ENCODE measurements at regions not wholly inside any gene's neighbourhood (a gene's known extent, or its start where the extent isn't known, plus 50 kb on each side); places are given as distances from the start of the nearest gene placed in this dataset.
A peak's percentile ranks its signal among the peaks of the same experiment; 100 is the strongest.

GRCh38 chr4:175951794-175952193, 113.8 kb upstream of the WDR17 start:
- no peak for TF ChIP-seq EZH2 (IDR thresholded peaks at IDR 0.05; ENCODE audit: insufficient read depth, poor library complexity, severe bottlenecking)
- TF ChIP-seq EZH2phosphoT487 (IDR thresholded peaks at IDR 0.05; ENCODE audit: insufficient read depth, low read depth), result no peak
- H3K9ac ChIP-seq, result no peak overlapping the region
- H2AFZ ChIP-seq, result no peak overlapping the region
- H3K9me3 ChIP-seq (ENCODE audit: low read depth), result no peaks in the 10 kb centered on the region
- no peak overlapping the region for H3K27ac ChIP-seq
- H3K4me3 ChIP-seq, result no peak overlapping the region
- H4K20me1 ChIP-seq (ENCODE audit: insufficient read depth), result no peaks in the 10 kb centered on the region
- H3K79me2 ChIP-seq (ENCODE audit: insufficient read depth), result no peaks in the 10 kb centered on the region
- no peaks in the 10 kb centered on the region for H3F3A ChIP-seq (ENCODE audit: insufficient read depth)
- 0 out of 2 replicates have a peak, but pooled peaks cover 3% of the 10 kb centered on the region for H3K27me3 ChIP-seq (replicated peaks; ENCODE audit: insufficient read depth)
- H3K36me3 ChIP-seq (ENCODE audit: low read depth), result no peaks in the 10 kb centered on the region
- DNase-seq, result peak; percentile 29
- in situ Hi-C loops (cut with MboI), result no loop called here
- H3K4me2 ChIP-seq (ENCODE audit: unreplicated experiment), result no peak overlapping the region
- WGBS, 2 experiments (ENCODE audit: low coverage in 1 of 2, low lambda C conversion rate in 2 of 2, missing lambda C conversion rate in 2 of 2), result 12 to 13% methylated on average over 1 of the region's 1 CpG
- H3K4me1 ChIP-seq (ENCODE audit: insufficient read depth), result no peaks in the 10 kb centered on the region
- no peaks in the 10 kb centered on the region for H3K9me2 ChIP-seq (ENCODE audit: insufficient read depth)

GRCh38 chr4:175953116-175953515, 112.5 kb upstream of the WDR17 start:
- Histone ChIP-seq H3K9me3 (ENCODE audit: low read depth) (no peaks in the 10 kb centered on the region), H3K4me1 (ENCODE audit: insufficient read depth) (no peaks in the 10 kb centered on the region), H3K27ac (no peak overlapping the region), H3K4me2 (ENCODE audit: unreplicated experiment) (no peak overlapping the region), H3F3A (ENCODE audit: insufficient read depth) (no peaks in the 10 kb centered on the region), H3K79me2 (ENCODE audit: insufficient read depth) (no peaks in the 10 kb centered on the region), H4K20me1 (ENCODE audit: insufficient read depth) (no peaks in the 10 kb centered on the region), H3K9ac (no peak overlapping the region), H2AFZ (no peak overlapping the region), H3K9me2 (ENCODE audit: insufficient read depth) (no peaks in the 10 kb centered on the region), H3K36me3 (ENCODE audit: low read depth) (no peaks in the 10 kb centered on the region), H3K4me3 (no peak overlapping the region), H3K27me3 (replicated peaks; ENCODE audit: insufficient read depth) (peaks cover 3% of the 10 kb centered on the region; the same call in 1 of the 2 replicates)
- TF ChIP-seq EZH2phosphoT487 (IDR thresholded peaks at IDR 0.05; ENCODE audit: insufficient read depth, low read depth) (no peak), EZH2 (IDR thresholded peaks at IDR 0.05; ENCODE audit: insufficient read depth, poor library complexity, severe bottlenecking) (no peak)
- no peak for DNase-seq
- WGBS, 2 experiments (ENCODE audit: low coverage in 1 of 2, low lambda C conversion rate in 2 of 2, missing lambda C conversion rate in 2 of 2), result 73 to 80% methylated on average over 2 of the region's 2 CpGs
- in situ Hi-C loops (cut with MboI), result no loop called here

GRCh38 chr4:175953960-175954521, 111.6 kb upstream of the WDR17 start:
- no peaks in the 10 kb centered on the region for H3K9me2 ChIP-seq (ENCODE audit: insufficient read depth)
- 58 to 67% methylated on average over 5 of the region's 5 CpGs for WGBS, 2 experiments (ENCODE audit: low coverage in 1 of 2, low lambda C conversion rate in 2 of 2, missing lambda C conversion rate in 2 of 2)
- no peaks in the 10 kb centered on the region for H3K79me2 ChIP-seq (ENCODE audit: insufficient read depth)
- in situ Hi-C loops (cut with MboI), result no loop called here
- H3K4me3 ChIP-seq, result no peak overlapping the region
- H3K27ac ChIP-seq, result no peak overlapping the region
- H3K9me3 ChIP-seq (ENCODE audit: low read depth), result no peaks in the 10 kb centered on the region
- H3K4me2 ChIP-seq (ENCODE audit: unreplicated experiment), result no peak overlapping the region
- no peaks in the 10 kb centered on the region for H3K36me3 ChIP-seq (ENCODE audit: low read depth)
- peaks cover 3% of the 10 kb centered on the region; the same call in 1 of the 2 replicates for H3K27me3 ChIP-seq (replicated peaks; ENCODE audit: insufficient read depth)
- H4K20me1 ChIP-seq (ENCODE audit: insufficient read depth), result no peaks in the 10 kb centered on the region
- H3F3A ChIP-seq (ENCODE audit: insufficient read depth), result no peaks in the 10 kb centered on the region
- no peak for TF ChIP-seq EZH2 (IDR thresholded peaks at IDR 0.05; ENCODE audit: insufficient read depth, poor library complexity, severe bottlenecking)
- H3K4me1 ChIP-seq (ENCODE audit: insufficient read depth), result no peaks in the 10 kb centered on the region
- DNase-seq, result no peak
- no peak overlapping the region for H3K9ac ChIP-seq
- H2AFZ ChIP-seq, result no peak overlapping the region

- Histone ChIP-seq H3K4me3 (no peak overlapping the region), H3K27ac (no peak overlapping the region), H3K9me2 (ENCODE audit: insufficient read depth) (no peaks in the 10 kb centered on the region), H3K27me3 (replicated peaks; ENCODE audit: insufficient read depth) (peaks cover 3% of the 10 kb centered on the region; the same call in 1 of the 2 replicates), H3K36me3 (ENCODE audit: low read depth) (no peaks in the 10 kb centered on the region), H3K4me2 (ENCODE audit: unreplicated experiment) (no peak overlapping the region), H3K9ac (no peak overlapping the region), H3K4me1 (ENCODE audit: insufficient read depth) (no peaks in the 10 kb centered on the region), H3K9me3 (ENCODE audit: low read depth) (no peaks in the 10 kb centered on the region), H3F3A (ENCODE audit: insufficient read depth) (no peaks in the 10 kb centered on the region), H4K20me1 (ENCODE audit: insufficient read depth) (no peaks in the 10 kb centered on the region), H3K79me2 (ENCODE audit: insufficient read depth) (no peaks in the 10 kb centered on the region), H2AFZ (no peak overlapping the region)
- WGBS, 2 experiments (ENCODE audit: low coverage in 1 of 2, low lambda C conversion rate in 2 of 2, missing lambda C conversion rate in 2 of 2), result 29 to 63% methylated on average over 3 of the region's 3 CpGs
- no peak for TF ChIP-seq EZH2phosphoT487 (IDR thresholded peaks at IDR 0.05; ENCODE audit: insufficient read depth, low read depth)
- no peak for TF ChIP-seq EZH2 (IDR thresholded peaks at IDR 0.05; ENCODE audit: insufficient read depth, poor library complexity, severe bottlenecking)
- DNase-seq, result no peak
- in situ Hi-C loops (cut with MboI), result no loop called here
Observed at GRCh38 chr4:175954685-175955084, 111.0 kb upstream of the WDR17 start.

GRCh38 chr4:175961604-175962003, 104.0 kb upstream of the WDR17 start:
- no peak for TF ChIP-seq EZH2phosphoT487 (IDR thresholded peaks at IDR 0.05; ENCODE audit: insufficient read depth, low read depth)
- no peak for TF ChIP-seq EZH2 (IDR thresholded peaks at IDR 0.05; ENCODE audit: insufficient read depth, poor library complexity, severe bottlenecking)
- Histone ChIP-seq H3K79me2 (ENCODE audit: insufficient read depth) (no peaks in the 10 kb centered on the region), H3K9me3 (ENCODE audit: low read depth) (no peaks in the 10 kb centered on the region), H4K20me1 (ENCODE audit: insufficient read depth) (no peaks in the 10 kb centered on the region), H3K4me1 (ENCODE audit: insufficient read depth) (no peaks in the 10 kb centered on the region), H2AFZ (no peak overlapping the region), H3K9ac (no peak overlapping the region), H3K4me2 (ENCODE audit: unreplicated experiment) (no peak overlapping the region), H3K27ac (no peak overlapping the region), H3K36me3 (ENCODE audit: low read depth) (no peaks in the 10 kb centered on the region), H3K4me3 (no peak overlapping the region), H3F3A (ENCODE audit: insufficient read depth) (no peaks in the 10 kb centered on the region), H3K27me3 (replicated peaks; ENCODE audit: insufficient read depth) (no peaks in the 10 kb centered on the region; the same call in 1 of the 2 replicates), H3K9me2 (ENCODE audit: insufficient read depth) (no peaks in the 10 kb centered on the region)
- in situ Hi-C loops (cut with MboI), result no loop called here
- DNase-seq, result no peak
- WGBS, 2 experiments (ENCODE audit: low coverage in 1 of 2, low lambda C conversion rate in 2 of 2, missing lambda C conversion rate in 2 of 2), result 45 to 46% methylated on average over 4 of the region's 4 CpGs

Data from GM23248 (cell line).